GM12878 (cell line): ENCODE measurements at regions not wholly inside any gene's neighbourhood (a gene's known extent, or its start where the extent isn't known, plus 50 kb on each side); places are given as distances from the start of the nearest gene placed in this dataset.
A peak's percentile ranks its signal among the peaks of the same experiment; 100 is the strongest.

ENCODE experiments used
- ATAC-seq: fragments of 200-7000 bp; cut with Tn5 transposase; 3 replicates; pipeline ENCODE4 v1.9.1; 2020; ENCODE audit warnings: mild to moderate bottlenecking, moderate library complexity
- BruUV-seq: library from RNA; stranded (reverse); fragments of 400-500 nt; replicated peaks from 2 replicates; lab custom pipeline; 2021; lab: Mats Ljungman, UMichigan
- CTCF ChIA-PET: fragments of 300-600 bp; sonication (Branson Sonifier 250); formaldehyde crosslinking; extraction: SDS; loops from one replicate; lab custom pipeline; 2021; ENCODE audit warnings: inconsistent platforms; lab: Yijun Ruan, JAX
- POLR2A ChIA-PET: fragments of 350-600 bp; formaldehyde crosslinking; extraction: SDS; loops from one replicate; lab custom pipeline; 2021; ENCODE audit warnings: inconsistent platforms; lab: Charles Lee
- RAD21 ChIA-PET: fragments of 300-600 bp; sonication (Branson Sonifier 250); formaldehyde crosslinking; loops from one replicate; lab custom pipeline; 2023; ENCODE audit warnings: antibody characterized with exemption; ENCODE audit not compliant: unreplicated experiment; lab: Charles Lee
- SMC1A ChIA-PET: fragments of 300-600 bp; sonication (Branson Sonifier 250); formaldehyde crosslinking; loops from one replicate; lab custom pipeline; 2023; ENCODE audit not compliant: unreplicated experiment, uncharacterized antibody; lab: Charles Lee
- DNase-seq: peaks from one replicate; pipeline ENCODE4 v3.0.0-alpha.2; 2011; ENCODE audit warnings: low read depth, low spot score
- FAIRE-seq: peaks from 3 replicates; lab custom pipeline; 2011; peaks lifted over from hg19 to GRCh38; lab: Jason Lieb, UNC
- H2AFZ ChIP-seq: 2 replicates; pipeline ENCODE4 v1.6.0; 2011; ENCODE audit warnings: low read depth, low read length, control low read depth; ENCODE audit not compliant: control insufficient read depth
- H3K27ac ChIP-seq: 2 replicates; pipeline ENCODE4 v1.5.1; 2011; ENCODE audit warnings: control low read depth; ENCODE audit not compliant: control insufficient read depth, insufficient read depth
- H3K27me3 ChIP-seq, 2 experiments: replicated peaks in 1 of 2; 2 replicates each; pipeline versions ENCODE4 v1.6.0 to v1.6.1; 2011; ENCODE audit warnings: low read length in 1 of 2; ENCODE audit not compliant: control insufficient read depth in 2 of 2, insufficient read depth in 2 of 2
- H3K36me3 ChIP-seq, 2 experiments: 2 replicates each; pipeline ENCODE4 v1.5.1; 2011; ENCODE audit warnings: low read length in 1 of 2; ENCODE audit not compliant: control insufficient read depth in 2 of 2, insufficient read depth in 2 of 2
- H3K4me1 ChIP-seq: 2 replicates; pipeline ENCODE4 v1.6.1; 2011; ENCODE audit warnings: mild to moderate bottlenecking, low read length, moderate library complexity, mixed read lengths; ENCODE audit not compliant: control insufficient read depth, insufficient read depth
- H3K4me2 ChIP-seq: 2 replicates; pipeline ENCODE4 v1.6.0; 2011; ENCODE audit warnings: control low read depth; ENCODE audit not compliant: control insufficient read depth, insufficient read depth
- H3K4me3 ChIP-seq: fragments of 200-600 bp; sonication (generic); 2 replicates; pipeline ENCODE4 v1.5.1; 2016
- H3K79me2 ChIP-seq: 2 replicates; pipeline ENCODE4 v1.6.0; 2011; ENCODE audit warnings: low read length; ENCODE audit not compliant: control insufficient read depth, insufficient read depth
- H3K9ac ChIP-seq: 2 replicates; pipeline ENCODE4 v1.8.0; 2011; ENCODE audit warnings: low read length, control low read depth, mixed read lengths; ENCODE audit not compliant: control insufficient read depth, insufficient read depth
- H3K9me3 ChIP-seq: replicated peaks from 3 replicates; pipeline ENCODE4 v1.5.1; 2011; ENCODE audit warnings: mild to moderate bottlenecking, low read length; ENCODE audit not compliant: control insufficient read depth, insufficient read depth
- H4K20me1 ChIP-seq: 2 replicates; pipeline ENCODE4 v1.6.0; 2011; ENCODE audit not compliant: control insufficient read depth, insufficient read depth
- IKZF1 ChIP-seq: fragments of 450-650 bp; conservative IDR thresholded peaks from 2 replicates; pipeline ENCODE4 v1.6.1; 2017; ENCODE audit warnings: antibody characterized with exemption, mild to moderate bottlenecking
- MEF2A ChIP-seq: IDR thresholded peaks from 2 replicates; pipeline ENCODE4 v1.6.1; 2011; ENCODE audit warnings: low read depth, mild to moderate bottlenecking, low read length, moderate library complexity; ENCODE audit not compliant: insufficient read depth
- MEF2B ChIP-seq: fragments of 450-650 bp; IDR thresholded peaks from 2 replicates; pipeline ENCODE4 v1.6.1; 2018; ENCODE audit warnings: mild to moderate bottlenecking, moderate library complexity; ENCODE audit not compliant: partially characterized antibody, poor library complexity, severe bottlenecking
- MLLT1 ChIP-seq: fragments of 450-650 bp; IDR thresholded peaks from 2 replicates; pipeline ENCODE4 v1.6.1; 2016; ENCODE audit warnings: mild to moderate bottlenecking
- NR2F1 ChIP-seq: fragments of 450-650 bp; conservative IDR thresholded peaks from 2 replicates; pipeline ENCODE4 v1.6.1; 2017; ENCODE audit warnings: mild to moderate bottlenecking
- PAX5 ChIP-seq: IDR thresholded peaks from 2 replicates; pipeline ENCODE4 v1.6.1; 2011; ENCODE audit warnings: low read depth, low read length, borderline replicate concordance
- RCOR1 ChIP-seq: conservative IDR thresholded peaks from 2 replicates; pipeline ENCODE4 v1.6.1; 2012; ENCODE audit warnings: low read depth, low read length, improper control_type of control experiment
- SMARCA5 ChIP-seq: fragments of 450-650 bp; IDR thresholded peaks from 2 replicates; pipeline ENCODE4 v1.6.1; 2017; ENCODE audit warnings: mild to moderate bottlenecking
- SRF ChIP-seq, 2 experiments: IDR thresholded peaks; 2 replicates each; pipeline ENCODE4 v1.6.1; 2011; ENCODE audit warnings: low read depth in 2 of 2, low read length in 2 of 2, mild to moderate bottlenecking in 1 of 2, moderate library complexity in 1 of 2
- WGBS: methylation state at CpG from one replicate; pipeline ENCODE4 v1.1.6; 2016; ENCODE audit warnings: low lambda C conversion rate; ENCODE audit not compliant: insufficient replicate concordance, insufficient coverage; ENCODE audit errors: missing lambda C conversion rate; 5-methylcytosine and 5-hydroxymethylcytosine counted together
- in situ Hi-C: fragments of 300-500 bp; cut with MboI; formaldehyde crosslinking; loops from 9 replicates; pipeline ENCODE4 v1.14.3; 2018; ENCODE audit warnings: mixed read lengths
- intact Hi-C: fragments of 100-400 bp; cut with micrococcal nuclease; formaldehyde crosslinking; loops from one replicate; pipeline ENCODE4 v1.14.2; 2022; ENCODE audit not compliant: unreplicated experiment
- TF ChIP-seq, protein P1 (sequence below): fragments of 450-650 bp; formaldehyde crosslinking; IDR thresholded peaks from 2 replicates; pipeline ENCODE4 v1.4.0; 2020; ENCODE audit warnings: mild to moderate bottlenecking, moderate library complexity

DNA sequence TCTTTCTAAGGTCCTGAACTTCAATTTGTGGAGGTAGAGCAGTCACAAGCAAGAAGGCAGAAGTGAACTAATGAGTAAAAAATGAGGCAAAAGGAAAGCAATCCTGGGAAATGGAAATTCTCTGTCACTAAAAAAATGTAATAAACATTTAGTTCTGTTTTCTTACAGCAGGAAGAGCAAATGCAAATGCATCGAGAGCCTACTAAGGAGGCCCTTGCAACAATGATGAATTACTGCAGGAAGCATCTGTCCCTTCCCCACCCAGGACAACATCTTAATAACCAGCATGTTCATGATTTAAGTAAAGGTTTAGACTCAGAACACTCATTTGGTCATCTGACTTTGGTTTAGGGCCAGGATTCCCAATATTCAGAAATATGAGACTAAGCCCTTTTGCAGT is 341.4 kb upstream of the NOCT start:
- in situ Hi-C loops (no loop called here), intact Hi-C loops (loop anchor here (10.0 kb wide), 1 partner anchor 429 kb away; the partner anchor contains the start of gene SLC7A11)
- Histone ChIP-seq H3K79me2 (no peaks in the 10 kb centered on the region), H2AFZ (no peak overlapping the region), H3K27ac (no peak overlapping the region), H3K27me3 (0 out of 4 replicates have a peak, but pooled peaks cover 0 to 2% of the 10 kb centered on the region in 2 experiments), H4K20me1 (no peaks in the 10 kb centered on the region; the same call in 1 of the 2 replicates), H3K9ac (no peak overlapping the region), H3K36me3 (no peaks in the 10 kb centered on the region), H3K9me3 (no peaks in the 10 kb centered on the region), H3K4me3 (no peak overlapping the region), H3K4me1 (no peaks in the 10 kb centered on the region; the same call in 1 of the 2 replicates), H3K4me2 (no peak overlapping the region)
- ChIA-PET CTCF (interaction anchor here (1.4 kb wide), 1 partner anchor 25 kb away, joined by 5 read pairs; no protein-coding TSS in a partner anchor), SMC1A (interaction anchor here (1.0 to 1.8 kb wide), 5 partner anchors 16 to 484 kb away, joined by 3 to 7 read pairs (median 4); no protein-coding TSS in a partner anchor), POLR2A (interaction anchor here (0.7 kb wide), 1 partner anchor 398 kb away, joined by 5 read pairs; no protein-coding TSS in a partner anchor), RAD21 (interaction anchor here (1.2 to 1.6 kb wide), 4 partner anchors 23 to 491 kb away, joined by 3 to 5 read pairs (median 4); no protein-coding TSS in a partner anchor)
- no peak for TF ChIP-seq PAX5
- TF ChIP-seq MEF2A, result no peak
- no peak for TF ChIP-seq IKZF1
- TF ChIP-seq RCOR1, result no peak
- no peak for ATAC-seq
- BruUV-seq, result no TSS peak
- no peak for DNase-seq
- no peak for FAIRE-seq
- WGBS, result 0% methylated on average over 1 of the region's 1 CpG

GRCh38 chr4:138673053-138673452 is 342.5 kb upstream of the NOCT start:
- H4K20me1 ChIP-seq, result no peaks in the 10 kb centered on the region; the same call in 1 of the 2 replicates
- intact Hi-C loops, result loop anchor here (10.0 kb wide), 1 partner anchor 428 kb away; the partner anchor contains the start of gene SLC7A11
- ChIA-PET SMC1A (interaction anchor here (0.6 to 2.4 kb wide), 10 partner anchors 8 to 474 kb away, joined by 3 to 11 read pairs (median 4); no protein-coding TSS in a partner anchor), CTCF (interaction anchor here (0.6 to 1.4 kb wide), 5 partner anchors 23 to 638 kb away, joined by 3 to 5 read pairs (median 4); no protein-coding TSS in a partner anchor), RAD21 (interaction anchor here (0.7 to 1.6 kb wide), 9 partner anchors 9 to 637 kb away, joined by 3 to 9 read pairs (median 3); partner anchors contain the start of gene SLC7A11), POLR2A (interaction anchor here (1.4 kb wide), 1 partner anchor 27 kb away, joined by 5 read pairs; no protein-coding TSS in a partner anchor)
- peak; percentile 63 for ATAC-seq
- no TSS peak for BruUV-seq
- H3K27me3 ChIP-seq, result 0 out of 4 replicates have a peak, but pooled peaks cover 0 to 2% of the 10 kb centered on the region in 2 experiments
- H3K9ac ChIP-seq, result no peak overlapping the region
- no peak overlapping the region for H3K4me2 ChIP-seq
- no peaks in the 10 kb centered on the region for H3K36me3 ChIP-seq
- DNase-seq, result no peak
- no peak overlapping the region for H3K4me3 ChIP-seq
- no peaks in the 10 kb centered on the region for H3K79me2 ChIP-seq
- H3K4me1 ChIP-seq, result no peaks in the 10 kb centered on the region; the same call in 1 of the 2 replicates
- no peak for FAIRE-seq
- H3K27ac ChIP-seq, result no peak overlapping the region
- in situ Hi-C loops, result no loop called here
- H2AFZ ChIP-seq, result no peak overlapping the region
- no peaks in the 10 kb centered on the region for H3K9me3 ChIP-seq
- 19% methylated on average over 10 of the region's 10 CpGs for WGBS
- TF ChIP-seq MLLT1, result peak; percentile 48; the same call in 1 of the 2 replicates
- peak; percentile 67 for TF ChIP-seq MEF2B
- TF ChIP-seq RCOR1, result no peak
- peak; percentile 77; the same call in 1 of the 2 replicates for TF ChIP-seq SMARCA5
- TF ChIP-seq NR2F1, result peak; percentile 75
- TF ChIP-seq, protein P1, sequence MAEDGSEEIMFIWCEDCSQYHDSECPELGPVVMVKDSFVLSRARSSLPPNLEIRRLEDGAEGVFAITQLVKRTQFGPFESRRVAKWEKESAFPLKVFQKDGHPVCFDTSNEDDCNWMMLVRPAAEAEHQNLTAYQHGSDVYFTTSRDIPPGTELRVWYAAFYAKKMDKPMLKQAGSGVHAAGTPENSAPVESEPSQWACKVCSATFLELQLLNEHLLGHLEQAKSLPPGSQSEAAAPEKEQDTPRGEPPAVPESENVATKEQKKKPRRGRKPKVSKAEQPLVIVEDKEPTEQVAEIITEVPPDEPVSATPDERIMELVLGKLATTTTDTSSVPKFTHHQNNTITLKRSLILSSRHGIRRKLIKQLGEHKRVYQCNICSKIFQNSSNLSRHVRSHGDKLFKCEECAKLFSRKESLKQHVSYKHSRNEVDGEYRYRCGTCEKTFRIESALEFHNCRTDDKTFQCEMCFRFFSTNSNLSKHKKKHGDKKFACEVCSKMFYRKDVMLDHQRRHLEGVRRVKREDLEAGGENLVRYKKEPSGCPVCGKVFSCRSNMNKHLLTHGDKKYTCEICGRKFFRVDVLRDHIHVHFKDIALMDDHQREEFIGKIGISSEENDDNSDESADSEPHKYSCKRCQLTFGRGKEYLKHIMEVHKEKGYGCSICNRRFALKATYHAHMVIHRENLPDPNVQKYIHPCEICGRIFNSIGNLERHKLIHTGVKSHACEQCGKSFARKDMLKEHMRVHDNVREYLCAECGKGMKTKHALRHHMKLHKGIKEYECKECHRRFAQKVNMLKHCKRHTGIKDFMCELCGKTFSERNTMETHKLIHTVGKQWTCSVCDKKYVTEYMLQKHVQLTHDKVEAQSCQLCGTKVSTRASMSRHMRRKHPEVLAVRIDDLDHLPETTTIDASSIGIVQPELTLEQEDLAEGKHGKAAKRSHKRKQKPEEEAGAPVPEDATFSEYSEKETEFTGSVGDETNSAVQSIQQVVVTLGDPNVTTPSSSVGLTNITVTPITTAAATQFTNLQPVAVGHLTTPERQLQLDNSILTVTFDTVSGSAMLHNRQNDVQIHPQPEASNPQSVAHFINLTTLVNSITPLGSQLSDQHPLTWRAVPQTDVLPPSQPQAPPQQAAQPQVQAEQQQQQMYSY (CRISPR knock-in tag), result no peak
- no peak for TF ChIP-seq SRF (IDR thresholded peaks at IDR 0.05; ENCODE audit: low read depth in 2 of 2, low read length in 2 of 2)
